ENCODE measurements at regions not wholly inside any gene's neighbourhood (a gene's known extent, or its start where the extent isn't known, plus 50 kb on each side); places are given as distances from the start of the nearest gene placed in this dataset.

GRCh38 chr4:1562771-1563170 is 121.3 kb downstream of the FAM53A start:
- peaks cover 34% of the 10 kb centered on the region for H3K4me1 ChIP-seq (ENCODE audit: insufficient read depth, low read length, poor library complexity, severe bottlenecking)
- H3K4me3 ChIP-seq (ENCODE audit: low read depth, low read length, poor library complexity, severe bottlenecking) = no peak overlapping the region
- POLR2A ChIA-PET (ENCODE audit: low non-redundant PET) = no interaction called here
- BruUV-seq (replicated peaks) = no TSS peak
- H3K27me3 ChIP-seq (replicated peaks; ENCODE audit: insufficient read depth, low read depth, low read length, poor library complexity) = no peaks in the 10 kb centered on the region
- intact Hi-C loops (cut with micrococcal nuclease; ENCODE audit: unreplicated experiment) = no loop called here
- H3K36me3 ChIP-seq (ENCODE audit: insufficient read depth, low read length, poor library complexity, severe bottlenecking) = no peaks in the 10 kb centered on the region
- no peaks in the 10 kb centered on the region for H3K9me3 ChIP-seq (ENCODE audit: low read depth, low read length, poor library complexity, severe bottlenecking)
- H3K27ac ChIP-seq (ENCODE audit: low read depth, low read length, poor library complexity, severe bottlenecking) = no peak overlapping the region
- DNase-seq (ENCODE audit: low spot score) = no peak
- TF ChIP-seq EZH2 (IDR thresholded peaks at IDR 0.05; ENCODE audit: borderline replicate concordance, low read depth, low read length, poor library complexity, severe bottlenecking) = no peak
- no peak for TF ChIP-seq CTCF (conservative IDR thresholded peaks at IDR 0.05; ENCODE audit: low read depth, low read length)
- CTCF ChIA-PET = no interaction called here

- no peak for DNase-seq (ENCODE audit: low spot score)
- Histone ChIP-seq H3K4me3 (ENCODE audit: low read depth, low read length, poor library complexity, severe bottlenecking) (no peak overlapping the region), H3K4me1 (ENCODE audit: insufficient read depth, low read length, poor library complexity, severe bottlenecking) (peaks cover 30% of the 10 kb centered on the region), H3K27ac (ENCODE audit: low read depth, low read length, poor library complexity, severe bottlenecking) (no peak overlapping the region), H3K36me3 (ENCODE audit: insufficient read depth, low read length, poor library complexity, severe bottlenecking) (no peaks in the 10 kb centered on the region), H3K27me3 (replicated peaks; ENCODE audit: insufficient read depth, low read depth, low read length, poor library complexity) (no peaks in the 10 kb centered on the region), H3K9me3 (ENCODE audit: low read depth, low read length, poor library complexity, severe bottlenecking) (no peaks in the 10 kb centered on the region)
- ChIA-PET CTCF (no interaction called here), POLR2A (ENCODE audit: low non-redundant PET) (no interaction called here)
- BruUV-seq (replicated peaks) = no TSS peak
- intact Hi-C loops (cut with micrococcal nuclease; ENCODE audit: unreplicated experiment) = no loop called here
- TF ChIP-seq CTCF (conservative IDR thresholded peaks at IDR 0.05; ENCODE audit: low read depth, low read length) (no peak), EZH2 (IDR thresholded peaks at IDR 0.05; ENCODE audit: borderline replicate concordance, low read depth, low read length, poor library complexity, severe bottlenecking) (no peak)
Observed at GRCh38 chr4:1562371-1562770, 121.7 kb downstream of the FAM53A start.

- CTCF ChIA-PET = no interaction called here
- POLR2A ChIA-PET (ENCODE audit: low non-redundant PET) = no interaction called here
- Histone ChIP-seq H3K27me3 (replicated peaks; ENCODE audit: insufficient read depth, low read depth, low read length, poor library complexity) (peaks cover 6% of the 10 kb centered on the region), H3K4me1 (ENCODE audit: insufficient read depth, low read length, poor library complexity, severe bottlenecking) (peaks cover 24% of the 10 kb centered on the region), H3K4me3 (ENCODE audit: low read depth, low read length, poor library complexity, severe bottlenecking) (no peak overlapping the region), H3K27ac (ENCODE audit: low read depth, low read length, poor library complexity, severe bottlenecking) (no peak overlapping the region), H3K9me3 (ENCODE audit: low read depth, low read length, poor library complexity, severe bottlenecking) (no peaks in the 10 kb centered on the region), H3K36me3 (ENCODE audit: insufficient read depth, low read length, poor library complexity, severe bottlenecking) (no peaks in the 10 kb centered on the region)
- BruUV-seq (replicated peaks) = no TSS peak
- no peak for DNase-seq (ENCODE audit: low spot score)
- intact Hi-C loops (cut with micrococcal nuclease; ENCODE audit: unreplicated experiment) = no loop called here
- TF ChIP-seq EZH2 (IDR thresholded peaks at IDR 0.05; ENCODE audit: borderline replicate concordance, low read depth, low read length, poor library complexity, severe bottlenecking) (no peak), CTCF (conservative IDR thresholded peaks at IDR 0.05; ENCODE audit: low read depth, low read length) (no peak)
Observed at GRCh38 chr4:1561286-1561990, 122.7 kb downstream of the FAM53A start.

Measured in A673 (cell line).